GM23338 (cell line): ENCODE measurements at regions not wholly inside any gene's neighbourhood (a gene's known extent, or its start where the extent isn't known, plus 50 kb on each side); places are given as distances from the start of the nearest gene placed in this dataset.

Source experiments
- ATAC-seq: fragments of 200-7000 bp; cut with Tn5 transposase; 3 replicates; pipeline ENCODE4 v1.9.1; 2020
- DNase-seq: peaks from one replicate; pipeline ENCODE4 v3.0.0-alpha.2; 2015; ENCODE audit warnings: low spot score
- H2AFZ ChIP-seq: fragments of 200-600 bp; sonication (generic); 2 replicates; pipeline ENCODE4 v1.8.0; 2016; ENCODE audit warnings: antibody characterized with exemption, mild to moderate bottlenecking, moderate library complexity
- H3F3A ChIP-seq: fragments of 200-600 bp; sonication (generic); replicated peaks from 2 replicates; pipeline ENCODE4 v1.8.0; 2017; ENCODE audit warnings: antibody characterized with exemption, mixed run types, low read depth
- H3K27ac ChIP-seq: fragments of 200-600 bp; sonication (generic); 2 replicates; pipeline ENCODE4 v1.6.1; 2016; ENCODE audit warnings: low read depth
- H3K27me3 ChIP-seq: fragments of 200-600 bp; sonication (generic); 2 replicates; pipeline ENCODE4 v1.8.0; 2016; ENCODE audit warnings: mild to moderate bottlenecking, mixed run types, moderate library complexity; ENCODE audit not compliant: insufficient read depth
- H3K36me3 ChIP-seq: fragments of 200-600 bp; sonication (generic); 2 replicates; pipeline ENCODE4 v1.8.0; 2016; ENCODE audit warnings: mild to moderate bottlenecking; ENCODE audit not compliant: insufficient read depth
- H3K4me1 ChIP-seq: fragments of 200-600 bp; sonication (generic); 2 replicates; pipeline ENCODE4 v1.8.0; 2016; ENCODE audit warnings: mild to moderate bottlenecking, moderate library complexity; ENCODE audit not compliant: insufficient read depth
- H3K4me2 ChIP-seq: fragments of 200-600 bp; sonication (generic); 2 replicates; pipeline ENCODE4 v1.7.1; 2017; ENCODE audit warnings: mixed run types
- H3K4me3 ChIP-seq: fragments of 200-600 bp; sonication (generic); 2 replicates; pipeline ENCODE4 v1.6.1; 2016; ENCODE audit warnings: mixed run types
- H3K79me2 ChIP-seq: fragments of 200-600 bp; sonication (generic); replicated peaks from 2 replicates; pipeline ENCODE4 v1.8.0; 2017; ENCODE audit warnings: mild to moderate bottlenecking; ENCODE audit not compliant: insufficient read depth
- H3K9me2 ChIP-seq: fragments of 200-600 bp; sonication (generic); 2 replicates; pipeline ENCODE4 v1.8.0; 2017; ENCODE audit not compliant: insufficient read depth
- H4K20me1 ChIP-seq: fragments of 200-600 bp; sonication (generic); replicated peaks from 2 replicates; pipeline ENCODE4 v1.8.0; 2017; ENCODE audit warnings: mild to moderate bottlenecking; ENCODE audit not compliant: insufficient read depth
- H3K27ac Mint-ChIP-seq: 2 replicates; pipeline ENCODE4 v1.8.0; 2020; ENCODE audit warnings: inconsistent platforms, mild to moderate bottlenecking, moderate library complexity, mixed read lengths
- H3K27me3 Mint-ChIP-seq: 3 replicates; pipeline ENCODE4 v1.8.0; 2022; ENCODE audit warnings: low read depth, mild to moderate bottlenecking, moderate library complexity, mixed read lengths, inconsistent platforms; ENCODE audit not compliant: insufficient read depth, poor library complexity
- H3K36me3 Mint-ChIP-seq: 3 replicates; pipeline ENCODE4 v1.8.0; 2021; ENCODE audit warnings: low read depth, mild to moderate bottlenecking, inconsistent platforms, moderate library complexity, mixed read lengths
- H3K4me1 Mint-ChIP-seq: 3 replicates; pipeline ENCODE4 v1.8.0; 2020; ENCODE audit warnings: mild to moderate bottlenecking, inconsistent platforms, mixed read lengths
- H3K4me3 Mint-ChIP-seq: 3 replicates; pipeline ENCODE4 v1.8.0; 2021; ENCODE audit warnings: moderate library complexity, mild to moderate bottlenecking, inconsistent platforms, mixed read lengths
- H3K9me3 Mint-ChIP-seq: 3 replicates; pipeline ENCODE4 v1.8.0; 2020; ENCODE audit warnings: moderate library complexity, mild to moderate bottlenecking, inconsistent platforms, mixed read lengths
- CTCF ChIP-seq, 2 experiments: fragments of 200-600 bp in 1 of 2; sonication (generic) in 1 of 2; conservative IDR thresholded peaks; 2 replicates each; pipeline versions ENCODE4 v1.5.1 to v1.6.1; 2016 to 2017; ENCODE audit warnings: antibody characterized with exemption in 2 of 2, low read depth in 2 of 2, mild to moderate bottlenecking in 2 of 2, moderate library complexity in 1 of 2
- ETS1 ChIP-seq: IDR thresholded peaks from 2 replicates; pipeline ENCODE4 v1.6.1; 2016; ENCODE audit warnings: antibody characterized with exemption
- EZH2 ChIP-seq: fragments of 200-600 bp; sonication (generic); IDR thresholded peaks from one replicate; pipeline ENCODE4 v1.8.0; 2017; ENCODE audit warnings: antibody characterized with exemption, mild to moderate bottlenecking, low read depth; ENCODE audit not compliant: unreplicated experiment
- NANOG ChIP-seq: IDR thresholded peaks from 2 replicates; pipeline ENCODE4 v1.6.1; 2016; ENCODE audit warnings: antibody characterized with exemption, borderline replicate concordance
- POLR2AphosphoS5 ChIP-seq: IDR thresholded peaks from 2 replicates; pipeline ENCODE4 v1.6.1; 2016; ENCODE audit warnings: antibody characterized with exemption, low read depth
- ZNF114 ChIP-seq: fragments of 250-450 bp; sonication (Bioruptor Pico); IDR thresholded peaks from 2 replicates; pipeline ENCODE4 v1.5.0; 2020; ENCODE audit warnings: mild to moderate bottlenecking, moderate library complexity
- ZNF331 ChIP-seq: fragments of 250-450 bp; sonication (Bioruptor Pico); IDR thresholded peaks from 2 replicates; pipeline ENCODE4 v1.5.0; 2020; ENCODE audit warnings: low read depth, mild to moderate bottlenecking, moderate library complexity
- ZNF462 ChIP-seq: fragments of 250-450 bp; sonication (Bioruptor Pico); IDR thresholded peaks from 2 replicates; pipeline ENCODE4 v1.5.0; 2020; ENCODE audit warnings: mild to moderate bottlenecking, moderate library complexity

GRCh38 chrX:69371159-69371558 is 133.0 kb upstream of the NALF2 start (continued):
- TF ChIP-seq CTCF (conservative IDR thresholded peaks at IDR 0.05; ENCODE audit: low read depth in 2 of 2) (no peak), EZH2 (no peak), NANOG (no peak), ETS1 (no peak), ZNF462 (no peak), ZNF114 (CRISPR knock-in tag) (no peak)

- no peaks in the 10 kb centered on the region for H3K36me3 ChIP-seq
- H3K4me3 ChIP-seq = no peak overlapping the region
- H3F3A ChIP-seq = no peaks in the 10 kb centered on the region
- Mint-ChIP-seq H3K27me3 (no peaks in the 10 kb centered on the region), H3K9me3 (no peaks in the 10 kb centered on the region), H3K4me3 (no peak overlapping the region), H3K4me1 (no peaks in the 10 kb centered on the region; the same call in 2 of the 3 replicates), H3K36me3 (no peaks in the 10 kb centered on the region), H3K27ac (no peak overlapping the region)
- H3K9me2 ChIP-seq = no peaks in the 10 kb centered on the region
- DNase-seq (no peak), ATAC-seq (no peak)
- no peaks in the 10 kb centered on the region for H3K4me1 ChIP-seq
- TF ChIP-seq POLR2AphosphoS5 (no peak), CTCF (conservative IDR thresholded peaks at IDR 0.05; ENCODE audit: low read depth in 2 of 2) (no peak), ZNF331 (CRISPR knock-in tag) (no peak), EZH2 (no peak)
- no peaks in the 10 kb centered on the region for H4K20me1 ChIP-seq
- no peaks in the 10 kb centered on the region for H3K79me2 ChIP-seq
- no peak overlapping the region for H3K4me2 ChIP-seq
- no peaks in the 10 kb centered on the region for H3K27me3 ChIP-seq
- no peak overlapping the region for H2AFZ ChIP-seq
- no peak overlapping the region for H3K27ac ChIP-seq
These were observed 134.1 kb upstream of the NALF2 start for GRCh38 chrX:69369999-69370398.
